HepG2 (cell line): ENCODE measurements at regions not wholly inside any gene's neighbourhood (a gene's known extent, or its start where the extent isn't known, plus 50 kb on each side); places are given as distances from the start of the nearest gene placed in this dataset.

Experiments
- ATAC-seq: fragments of 200-7000 bp; cut with Tn5 transposase; 3 replicates; pipeline ENCODE4 v1.9.1; 2020; ENCODE audit warnings: mild to moderate bottlenecking, moderate library complexity
- BruUV-seq: library from RNA; stranded (reverse); fragments of 400-500 nt; replicated peaks from 2 replicates; lab custom pipeline; 2021; lab: Mats Ljungman, UMichigan
- CTCF ChIA-PET: fragments of 300-600 bp; formaldehyde crosslinking; extraction: SDS; loops from one replicate; lab custom pipeline; 2021; ENCODE audit warnings: low total read pairs, inconsistent platforms, low intra/inter-chr PET ratio; lab: Yijun Ruan, JAX
- POLR2A ChIA-PET: fragments of 350-600 bp; sonication (Branson Sonifier 250); formaldehyde crosslinking; loops from one replicate; lab custom pipeline; 2020; ENCODE audit warnings: antibody characterized with exemption, inconsistent platforms; lab: Yijun Ruan, JAX
- DNase-seq: peaks from one replicate; pipeline ENCODE4 v3.0.0-alpha.2; 2015; ENCODE audit warnings: low spot score
- FAIRE-seq: peaks from 3 replicates; lab custom pipeline; 2011; peaks lifted over from hg19 to GRCh38; lab: Jason Lieb, UNC
- H2AFZ ChIP-seq: one replicate; pipeline ENCODE4 v1.6.1; 2011; ENCODE audit warnings: low read length, inconsistent platforms
- H3K27ac ChIP-seq: fragments of 300-600 bp; 3 replicates; pipeline ENCODE4 v1.8.0; 2011; ENCODE audit warnings: mixed run types, mild to moderate bottlenecking, mixed read lengths, low read length, inconsistent platforms; ENCODE audit not compliant: insufficient read depth; ENCODE audit errors: extremely low read length
- H3K27me3 ChIP-seq, 2 experiments: fragments of 200-600 bp in 1 of 2; 2 replicates in 1 of 2; 3 replicates in 1 of 2; pipeline versions ENCODE4 v1.6.0 to v1.8.0; 2011; ENCODE audit warnings: low read length in 2 of 2, mild to moderate bottlenecking in 2 of 2, moderate library complexity in 2 of 2, inconsistent platforms in 1 of 2; ENCODE audit not compliant: insufficient read depth in 2 of 2, control insufficient read depth in 1 of 2
- H3K36me3 ChIP-seq, 2 experiments: fragments of 200-600 bp in 1 of 2; replicated peaks in 1 of 2; 2 replicates in 1 of 2; 3 replicates in 1 of 2; pipeline versions ENCODE4 v1.5.1 to v1.8.0; 2011; ENCODE audit warnings: low read length in 2 of 2, inconsistent platforms in 1 of 2; ENCODE audit not compliant: insufficient read depth in 2 of 2, control insufficient read depth in 1 of 2
- H3K4me1 ChIP-seq: 2 replicates; pipeline ENCODE4 v1.5.1; 2012; ENCODE audit warnings: low read length, inconsistent platforms; ENCODE audit not compliant: insufficient read depth
- H3K4me2 ChIP-seq: 2 replicates; pipeline ENCODE4 v1.6.0; 2011; ENCODE audit warnings: low read depth, low read length, inconsistent platforms
- H3K4me3 ChIP-seq, 3 experiments: fragments of 200-600 bp in 1 of 3; sonication (generic), shearing (Covaris generic) in 1 of 3; replicated peaks in 1 of 3; 2 replicates each; pipeline ENCODE4 v1.5.1; 2011 to 2016; ENCODE audit warnings: low read length in 3 of 3, inconsistent platforms in 2 of 3, low read depth in 2 of 3, mild to moderate bottlenecking in 2 of 3, control low read depth in 1 of 3, mixed read lengths in 1 of 3; ENCODE audit not compliant: insufficient read depth in 1 of 3
- H3K79me2 ChIP-seq: one replicate; pipeline ENCODE4 v1.6.1; 2011; ENCODE audit warnings: low read length, inconsistent platforms; ENCODE audit not compliant: insufficient read depth
- H3K9ac ChIP-seq: 2 replicates; pipeline ENCODE4 v1.6.0; 2011; ENCODE audit warnings: mild to moderate bottlenecking, low read depth, low read length, inconsistent platforms; ENCODE audit not compliant: insufficient read depth
- H3K9me3 ChIP-seq: 2 replicates; pipeline ENCODE4 v1.5.1; 2012; ENCODE audit warnings: mild to moderate bottlenecking, low read length
- H4K20me1 ChIP-seq: 2 replicates; pipeline ENCODE4 v1.6.0; 2011; ENCODE audit warnings: inconsistent platforms, mild to moderate bottlenecking, low read length, moderate library complexity; ENCODE audit not compliant: insufficient read depth
- CHD4 ChIP-seq: fragments of 200-600 bp; sonication (generic); IDR thresholded peaks from 2 replicates; pipeline ENCODE4 v1.7.0; 2017; ENCODE audit warnings: mild to moderate bottlenecking, low read length, borderline replicate concordance
- FOXO1 ChIP-seq: sonication (generic); formaldehyde crosslinking; IDR thresholded peaks from 2 replicates; pipeline ENCODE4 v1.4.0; 2020; ENCODE audit warnings: missing genetic modification reagents
- KDM1A ChIP-seq: IDR thresholded peaks from 2 replicates; pipeline ENCODE4 v1.6.1; 2016; ENCODE audit warnings: missing compliant biosample characterization
- MAFF ChIP-seq: IDR thresholded peaks from 2 replicates; pipeline ENCODE4 v1.6.1; 2011; ENCODE audit warnings: low read depth, low read length, improper control_type of control experiment
- MIER2 ChIP-seq: IDR thresholded peaks from 2 replicates; pipeline ENCODE4 v1.6.1; 2016; ENCODE audit warnings: missing biosample characterization, missing genetic modification reagents
- NAIF1 ChIP-seq: sonication (generic); formaldehyde crosslinking; IDR thresholded peaks from 2 replicates; pipeline ENCODE4 v1.5.0; 2020; ENCODE audit warnings: mild to moderate bottlenecking, missing genetic modification reagents, borderline replicate concordance
- NKX3-1 ChIP-seq: sonication (generic); formaldehyde crosslinking; IDR thresholded peaks from 2 replicates; pipeline ENCODE4 v1.5.0; 2020; ENCODE audit warnings: missing genetic modification reagents
- RCOR2 ChIP-seq: IDR thresholded peaks from 2 replicates; pipeline ENCODE4 v1.6.1; 2016; ENCODE audit warnings: missing biosample characterization, missing genetic modification reagents
- SMARCC2 ChIP-seq: fragments of 450-650 bp; IDR thresholded peaks from 2 replicates; pipeline ENCODE4 v1.6.1; 2017; ENCODE audit warnings: antibody characterized with exemption, mild to moderate bottlenecking
- SP2 ChIP-seq: sonication (generic); formaldehyde crosslinking; IDR thresholded peaks from 2 replicates; pipeline ENCODE4 v1.5.1; 2020; ENCODE audit warnings: mild to moderate bottlenecking, missing genetic modification reagents
- SRSF1 ChIP-seq: fragments of 200-400 bp; formaldehyde crosslinking; optimal IDR thresholded peaks from 2 replicates; pipeline ENCODE3; 2017; ENCODE audit warnings: mild to moderate bottlenecking, low read depth, low read length, moderate library complexity
- THYN1 ChIP-seq: sonication (generic); formaldehyde crosslinking; IDR thresholded peaks from 2 replicates; pipeline ENCODE4 v1.8.1; 2023; ENCODE audit warnings: low read depth, mild to moderate bottlenecking, moderate library complexity, missing genetic modification reagents, borderline replicate concordance
- ZC3H4 ChIP-seq: sonication (generic); formaldehyde crosslinking; IDR thresholded peaks from 2 replicates; pipeline ENCODE4 v1.4.0; 2020; ENCODE audit warnings: missing genetic modification reagents, borderline replicate concordance
- ZNF225 ChIP-seq: sonication (generic); formaldehyde crosslinking; IDR thresholded peaks from 2 replicates; pipeline ENCODE4 v1.4.0; 2020; ENCODE audit warnings: mild to moderate bottlenecking, missing genetic modification reagents
- ZNF468 ChIP-seq: sonication (generic); formaldehyde crosslinking; IDR thresholded peaks from 2 replicates; pipeline ENCODE4 v1.8.0; 2022; ENCODE audit warnings: mild to moderate bottlenecking, moderate library complexity, missing genetic modification reagents
- ZNF713 ChIP-seq: sonication (generic); formaldehyde crosslinking; IDR thresholded peaks from 2 replicates; pipeline ENCODE4 v1.4.0; 2020; ENCODE audit warnings: mild to moderate bottlenecking, missing genetic modification reagents
- ZSCAN21 ChIP-seq: sonication (generic); formaldehyde crosslinking; IDR thresholded peaks from 2 replicates; pipeline ENCODE4 v1.8.0; 2022; ENCODE audit warnings: mild to moderate bottlenecking, missing genetic modification reagents, moderate library complexity, borderline replicate concordance
- WGBS: methylation state at CpG from one replicate; pipeline ENCODE4 v1.1.6; 2017; ENCODE audit warnings: low lambda C conversion rate; 5-methylcytosine and 5-hydroxymethylcytosine counted together
- in situ Hi-C: cut with HindIII; loops from 2 replicates; pipeline ENCODE4 v1.10.0; 2017; ENCODE audit warnings: low pct_unique_long_range_greater_than_20kb; ENCODE audit not compliant: extremely low pct_ligation_motif_present
- intact Hi-C: fragments of 100-400 bp; cut with micrococcal nuclease; formaldehyde crosslinking; loops from one replicate; pipeline ENCODE4 v1.10.0; 2022; ENCODE audit not compliant: unreplicated experiment
- TF ChIP-seq, protein P1 (sequence below): sonication (generic); formaldehyde crosslinking; IDR thresholded peaks from 2 replicates; pipeline ENCODE4 v1.9.0; 2022; ENCODE audit warnings: low read depth, missing genetic modification reagents
- TF ChIP-seq, protein P2 (sequence below): sonication (generic); formaldehyde crosslinking; IDR thresholded peaks from 2 replicates; pipeline ENCODE4 v1.5.0; 2020; ENCODE audit warnings: missing genetic modification reagents
- TF ChIP-seq, protein P3 (sequence below): IDR thresholded peaks from 2 replicates; pipeline ENCODE4 v1.6.1; 2016; ENCODE audit warnings: missing compliant biosample characterization, missing genetic modification reagents, borderline replicate concordance
- TF ChIP-seq, protein P4 (sequence below): sonication (generic); formaldehyde crosslinking; IDR thresholded peaks from 2 replicates; pipeline ENCODE4 v1.5.0; 2020; ENCODE audit warnings: missing genetic modification reagents

DNA sequence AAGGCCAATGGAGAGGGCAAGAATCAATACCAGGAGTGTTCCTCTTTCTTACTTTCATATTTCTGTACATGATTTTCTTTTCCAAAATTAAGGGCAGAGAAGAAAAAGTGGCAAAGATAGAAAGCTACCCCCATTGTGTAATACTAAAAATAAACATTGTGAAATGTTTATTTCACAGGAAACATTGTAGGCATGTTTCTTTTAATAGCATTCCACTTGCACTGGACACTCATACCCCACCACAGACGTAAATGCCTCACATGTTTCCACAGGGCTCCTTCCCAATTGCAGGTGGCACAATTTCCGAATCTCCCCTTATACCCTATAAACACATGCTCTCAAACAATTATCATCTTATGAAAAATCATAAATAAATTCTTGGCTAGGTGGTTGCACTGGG is 645.1 kb upstream of the SETBP1 start (continued):
- TF ChIP-seq, protein P1, sequence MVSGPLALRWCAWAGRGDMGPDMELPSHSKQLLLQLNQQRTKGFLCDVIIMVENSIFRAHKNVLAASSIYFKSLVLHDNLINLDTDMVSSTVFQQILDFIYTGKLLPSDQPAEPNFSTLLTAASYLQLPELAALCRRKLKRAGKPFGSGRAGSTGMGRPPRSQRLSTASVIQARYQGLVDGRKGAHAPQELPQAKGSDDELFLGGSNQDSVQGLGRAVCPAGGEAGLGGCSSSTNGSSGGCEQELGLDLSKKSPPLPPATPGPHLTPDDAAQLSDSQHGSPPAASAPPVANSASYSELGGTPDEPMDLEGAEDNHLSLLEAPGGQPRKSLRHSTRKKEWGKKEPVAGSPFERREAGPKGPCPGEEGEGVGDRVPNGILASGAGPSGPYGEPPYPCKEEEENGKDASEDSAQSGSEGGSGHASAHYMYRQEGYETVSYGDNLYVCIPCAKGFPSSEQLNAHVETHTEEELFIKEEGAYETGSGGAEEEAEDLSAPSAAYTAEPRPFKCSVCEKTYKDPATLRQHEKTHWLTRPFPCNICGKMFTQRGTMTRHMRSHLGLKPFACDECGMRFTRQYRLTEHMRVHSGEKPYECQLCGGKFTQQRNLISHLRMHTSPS (CRISPR knock-in tag): no peak
- no peak for TF ChIP-seq SRSF1
- no peak for TF ChIP-seq SMARCC2
- TF ChIP-seq MIER2: no peak
- TF ChIP-seq NAIF1 (CRISPR knock-in tag): no peak
- TF ChIP-seq KDM1A: no peak

DNA sequence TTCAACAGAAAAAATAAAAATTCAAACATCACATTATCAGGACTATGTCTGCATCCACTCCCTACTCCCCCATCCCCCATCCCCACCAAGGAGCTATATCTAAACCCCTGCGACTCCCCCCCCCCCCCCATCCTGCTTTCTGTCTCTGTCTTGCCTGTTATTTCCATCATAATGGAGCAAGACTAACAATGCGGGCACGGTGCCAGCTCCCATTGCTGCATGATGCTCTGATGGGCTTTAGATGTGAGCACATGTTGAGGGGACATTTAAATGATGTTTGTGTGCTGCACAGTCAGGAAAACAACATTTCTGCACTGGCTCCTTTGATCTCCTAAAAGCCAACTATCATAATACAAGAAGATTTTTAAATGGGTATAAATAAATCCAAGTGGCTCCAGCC is 644.2 kb upstream of the SETBP1 start:
- no peaks in the 10 kb centered on the region for H3K4me1 ChIP-seq
- H3K79me2 ChIP-seq: no peaks in the 10 kb centered on the region
- H3K9ac ChIP-seq: no peak overlapping the region
- H2AFZ ChIP-seq: no peak overlapping the region
- 27% methylated on average over 3 of the region's 3 CpGs for WGBS
- H3K36me3 ChIP-seq: no peaks in the 10 kb centered on the region
- intact Hi-C loops (no loop called here), in situ Hi-C loops (no loop called here)
- ATAC-seq: no peak
- no peak overlapping the region for H3K4me2 ChIP-seq
- no peaks in the 10 kb centered on the region for H4K20me1 ChIP-seq
- H3K4me3 ChIP-seq: no peak overlapping the region
- no peaks in the 10 kb centered on the region for H3K27me3 ChIP-seq
- H3K27ac ChIP-seq: no peak overlapping the region
- DNase-seq: no peak
- ChIA-PET CTCF (no interaction called here), POLR2A (no interaction called here)
- no TSS peak for BruUV-seq
- no peak for FAIRE-seq
- H3K9me3 ChIP-seq: peaks cover 67% of the 10 kb centered on the region
- TF ChIP-seq CHD4: no peak
- TF ChIP-seq ZNF225 (CRISPR knock-in tag): no peak
- TF ChIP-seq, protein P2, sequence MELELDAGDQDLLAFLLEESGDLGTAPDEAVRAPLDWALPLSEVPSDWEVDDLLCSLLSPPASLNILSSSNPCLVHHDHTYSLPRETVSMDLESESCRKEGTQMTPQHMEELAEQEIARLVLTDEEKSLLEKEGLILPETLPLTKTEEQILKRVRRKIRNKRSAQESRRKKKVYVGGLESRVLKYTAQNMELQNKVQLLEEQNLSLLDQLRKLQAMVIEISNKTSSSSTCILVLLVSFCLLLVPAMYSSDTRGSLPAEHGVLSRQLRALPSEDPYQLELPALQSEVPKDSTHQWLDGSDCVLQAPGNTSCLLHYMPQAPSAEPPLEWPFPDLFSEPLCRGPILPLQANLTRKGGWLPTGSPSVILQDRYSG (CRISPR knock-in tag): no peak
- no peak for TF ChIP-seq RCOR2 (CRISPR knock-in tag)
- TF ChIP-seq FOXO1 (CRISPR knock-in tag): no peak
- no peak for TF ChIP-seq MAFF
- TF ChIP-seq, protein P3, sequence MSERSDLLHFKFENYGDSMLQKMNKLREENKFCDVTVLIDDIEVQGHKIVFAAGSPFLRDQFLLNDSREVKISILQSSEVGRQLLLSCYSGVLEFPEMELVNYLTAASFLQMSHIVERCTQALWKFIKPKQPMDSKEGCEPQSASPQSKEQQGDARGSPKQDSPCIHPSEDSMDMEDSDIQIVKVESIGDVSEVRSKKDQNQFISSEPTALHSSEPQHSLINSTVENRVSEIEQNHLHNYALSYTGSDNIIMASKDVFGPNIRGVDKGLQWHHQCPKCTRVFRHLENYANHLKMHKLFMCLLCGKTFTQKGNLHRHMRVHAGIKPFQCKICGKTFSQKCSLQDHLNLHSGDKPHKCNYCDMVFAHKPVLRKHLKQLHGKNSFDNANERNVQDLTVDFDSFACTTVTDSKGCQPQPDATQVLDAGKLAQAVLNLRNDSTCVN (CRISPR knock-in tag): no peak
- no peak for TF ChIP-seq ZC3H4
- no peak for TF ChIP-seq NKX3-1 (CRISPR knock-in tag)
- TF ChIP-seq, protein P4, sequence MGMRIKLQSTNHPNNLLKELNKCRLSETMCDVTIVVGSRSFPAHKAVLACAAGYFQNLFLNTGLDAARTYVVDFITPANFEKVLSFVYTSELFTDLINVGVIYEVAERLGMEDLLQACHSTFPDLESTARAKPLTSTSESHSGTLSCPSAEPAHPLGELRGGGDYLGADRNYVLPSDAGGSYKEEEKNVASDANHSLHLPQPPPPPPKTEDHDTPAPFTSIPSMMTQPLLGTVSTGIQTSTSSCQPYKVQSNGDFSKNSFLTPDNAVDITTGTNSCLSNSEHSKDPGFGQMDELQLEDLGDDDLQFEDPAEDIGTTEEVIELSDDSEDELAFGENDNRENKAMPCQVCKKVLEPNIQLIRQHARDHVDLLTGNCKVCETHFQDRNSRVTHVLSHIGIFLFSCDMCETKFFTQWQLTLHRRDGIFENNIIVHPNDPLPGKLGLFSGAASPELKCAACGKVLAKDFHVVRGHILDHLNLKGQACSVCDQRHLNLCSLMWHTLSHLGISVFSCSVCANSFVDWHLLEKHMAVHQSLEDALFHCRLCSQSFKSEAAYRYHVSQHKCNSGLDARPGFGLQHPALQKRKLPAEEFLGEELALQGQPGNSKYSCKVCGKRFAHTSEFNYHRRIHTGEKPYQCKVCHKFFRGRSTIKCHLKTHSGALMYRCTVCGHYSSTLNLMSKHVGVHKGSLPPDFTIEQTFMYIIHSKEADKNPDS (CRISPR knock-in tag): no peak
- no peak for TF ChIP-seq ZNF468 (CRISPR knock-in tag)
- TF ChIP-seq THYN1 (CRISPR knock-in tag): no peak
- TF ChIP-seq ZSCAN21: no peak
- no peak for TF ChIP-seq ZNF713 (CRISPR knock-in tag)
- no peak for TF ChIP-seq SP2 (CRISPR knock-in tag)
